ENCODE measurements at regions not wholly inside any gene's neighbourhood (a gene's known extent, or its start where the extent isn't known, plus 50 kb on each side); places are given as distances from the start of the nearest gene placed in this dataset.

DNA sequence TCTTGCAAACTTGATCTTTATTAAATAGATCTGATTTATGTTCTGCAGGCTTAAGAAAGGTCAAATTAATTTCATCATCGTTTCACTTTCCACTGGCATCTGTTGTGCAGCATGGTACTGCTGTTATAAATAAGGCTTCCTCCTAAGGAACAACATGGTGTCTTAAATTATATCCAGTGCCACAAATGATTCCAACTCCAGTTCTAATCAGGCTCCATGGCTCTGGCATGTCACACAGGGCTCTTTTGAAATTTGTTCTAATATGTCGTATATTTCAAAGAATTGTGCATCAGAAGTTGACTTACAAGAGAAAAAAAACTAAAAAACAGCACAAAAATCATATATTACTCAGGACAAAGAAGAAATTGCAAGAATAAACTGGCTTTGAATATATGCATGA is 1090.8 kb upstream of the CELF2 start:
- no peak overlapping the region for H3K4me2 ChIP-seq (ENCODE audit: low read depth, low read length)
- H3K23ac ChIP-seq (ENCODE audit: low read depth, low read length): no peak overlapping the region
- BruUV-seq (replicated peaks): no TSS peak
- no peak overlapping the region for H2AK9ac ChIP-seq (replicated peaks; ENCODE audit: low read depth, low read length, poor library complexity)
- H2AFZ ChIP-seq (replicated peaks; ENCODE audit: low read length, poor library complexity): no peak overlapping the region
- no peak overlapping the region for H2BK5ac ChIP-seq (ENCODE audit: low read depth, low read length, poor library complexity, severe bottlenecking)
- dilution Hi-C loops (cut with HindIII; ENCODE audit: low sequenced_read_pairs, unreplicated experiment): no loop called here
- no peaks in the 10 kb centered on the region for H3K27me3 ChIP-seq (ENCODE audit: control insufficient read depth, insufficient read depth, low read length)
- no peaks in the 10 kb centered on the region for H3K9me3 ChIP-seq (ENCODE audit: control insufficient read depth, insufficient read depth, low read length)
- H3K4me3 ChIP-seq (ENCODE audit: insufficient read depth, low read depth, low read length): no peak overlapping the region
- no peak overlapping the region for H4K5ac ChIP-seq (ENCODE audit: low read depth, low read length)
- no peak overlapping the region for H3K56ac ChIP-seq (ENCODE audit: extremely low read depth, insufficient read depth, low read length)
- ATAC-seq (ENCODE audit: low read depth) (no peak), DNase-seq (no peak)
- ChIA-PET POLR2A (ENCODE audit: unreplicated experiment) (no interaction called here), CTCF (no interaction called here)
- H3K27ac ChIP-seq (ENCODE audit: insufficient read depth, low read length): no peak overlapping the region
- no peak overlapping the region for H2BK20ac ChIP-seq (ENCODE audit: low read depth, low read length)
- H2AK5ac ChIP-seq (ENCODE audit: low read depth, low read length): no peak overlapping the region
- intact Hi-C loops (cut with micrococcal nuclease): no loop called here
- H3K4ac ChIP-seq (ENCODE audit: low read depth, low read length): no peak overlapping the region
- H3K79me1 ChIP-seq (ENCODE audit: low read depth in 1 of 2, low read length in 2 of 2): no peaks in the 10 kb centered on the region
- no peaks in the 10 kb centered on the region for H4K20me1 ChIP-seq (ENCODE audit: insufficient read depth, low read length)
- no peak for TF ChIP-seq FOS (IDR thresholded peaks at IDR 0.05; ENCODE audit: low read depth, low read length)
- no peak for TF ChIP-seq BHLHE40 (IDR thresholded peaks at IDR 0.05; ENCODE audit: low read depth, low read length)
- TF ChIP-seq MAFK (IDR thresholded peaks at IDR 0.05; ENCODE audit: low read depth, low read length): no peak
- TF ChIP-seq CEBPB (IDR thresholded peaks at IDR 0.05; ENCODE audit: low read depth, low read length): no peak
- TF ChIP-seq SMC3 (IDR thresholded peaks at IDR 0.05; ENCODE audit: low read depth, low read length): no peak
- no peak for TF ChIP-seq CTCF (conservative IDR thresholded peaks at IDR 0.05; ENCODE audit: low read depth, low read length)
- no peak for TF ChIP-seq RAD21 (IDR thresholded peaks at IDR 0.05; ENCODE audit: low read length)
- TF ChIP-seq, protein P1, sequence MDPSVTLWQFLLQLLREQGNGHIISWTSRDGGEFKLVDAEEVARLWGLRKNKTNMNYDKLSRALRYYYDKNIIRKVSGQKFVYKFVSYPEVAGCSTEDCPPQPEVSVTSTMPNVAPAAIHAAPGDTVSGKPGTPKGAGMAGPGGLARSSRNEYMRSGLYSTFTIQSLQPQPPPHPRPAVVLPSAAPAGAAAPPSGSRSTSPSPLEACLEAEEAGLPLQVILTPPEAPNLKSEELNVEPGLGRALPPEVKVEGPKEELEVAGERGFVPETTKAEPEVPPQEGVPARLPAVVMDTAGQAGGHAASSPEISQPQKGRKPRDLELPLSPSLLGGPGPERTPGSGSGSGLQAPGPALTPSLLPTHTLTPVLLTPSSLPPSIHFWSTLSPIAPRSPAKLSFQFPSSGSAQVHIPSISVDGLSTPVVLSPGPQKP (IDR thresholded peaks at IDR 0.05; ENCODE audit: borderline replicate concordance, low read depth, low read length): no peak
- no peak for TF ChIP-seq NFE2L2 (IDR thresholded peaks at IDR 0.05; ENCODE audit: low read depth, low read length)
- no peak for TF ChIP-seq RCOR1 (IDR thresholded peaks at IDR 0.05; ENCODE audit: insufficient replicate concordance, low read length)
- no peak for TF ChIP-seq RFX5 (IDR thresholded peaks at IDR 0.05; ENCODE audit: low read depth, low read length)
- no peak for TF ChIP-seq USF2 (IDR thresholded peaks at IDR 0.05; ENCODE audit: low read depth, low read length)
- TF ChIP-seq MXI1 (IDR thresholded peaks at IDR 0.05; ENCODE audit: borderline replicate concordance, low read depth, low read length): no peak
- TF ChIP-seq MAZ (IDR thresholded peaks at IDR 0.05; ENCODE audit: borderline replicate concordance, low read depth, low read length): no peak
- no peak for TF ChIP-seq POLR2A (IDR thresholded peaks at IDR 0.05; ENCODE audit: low read depth, low read length)
- no peak for TF ChIP-seq CHD1 (IDR thresholded peaks at IDR 0.05; ENCODE audit: low read depth, low read length)
- H3K4me1 ChIP-seq (ENCODE audit: control insufficient read depth, insufficient read depth, low read length): no peaks in the 10 kb centered on the region
- WGBS, 2 experiments (ENCODE audit: extremely low coverage in 2 of 2, insufficient read length in 1 of 2): no CpG with 5 or more reads among the region's 2 CpGs
- H3K18ac ChIP-seq (ENCODE audit: low read depth, low read length): no peak overlapping the region
- no peak overlapping the region for H3K14ac ChIP-seq (replicated peaks; ENCODE audit: low read depth, low read length)
- H2BK15ac ChIP-seq (ENCODE audit: low read depth, low read length): no peak overlapping the region
- H4K91ac ChIP-seq (ENCODE audit: insufficient read depth, low read depth, low read length): no peak overlapping the region
- H3K9me1 ChIP-seq (ENCODE audit: insufficient read depth, low read length): no peaks in the 10 kb centered on the region
- H3K36me3 ChIP-seq (ENCODE audit: control insufficient read depth, insufficient read depth, low read length): no peaks in the 10 kb centered on the region
- in situ Hi-C loops (cut with MboI; ENCODE audit: low sequenced_read_pairs): no loop called here
- no peak overlapping the region for H3K9ac ChIP-seq (ENCODE audit: low read depth, low read length)
- no peak overlapping the region for H2BK120ac ChIP-seq (ENCODE audit: low read depth, low read length)
- H4K8ac ChIP-seq (ENCODE audit: low read depth in 2 of 2, low read length in 2 of 2): no peak overlapping the region

All from IMR-90 (cell line).